Lung (tissue), 11 donors: ENCODE measurements at regions not wholly inside any gene's neighbourhood (a gene's known extent, or its start where the extent isn't known, plus 50 kb on each side); places are given as distances from the start of the nearest gene placed in this dataset.

ENCODE experiments used
- ATAC-seq: fragments of 200-7000 bp; cut with Tn5 transposase; one replicate; pipeline ENCODE4 v1.9.1; 2020; ENCODE audit warnings: moderate number of reproducible peaks; ENCODE audit not compliant: insufficient read depth, low FRiP score
- DNase-seq, 3 donors: peaks; one replicate each; pipeline ENCODE4 v3.0.0-alpha.2; 2013 to 2017
- H3K27ac ChIP-seq, 2 donors: one replicate each; pipeline ENCODE4 v1.5.1; 2013; ENCODE audit warnings: mild to moderate bottlenecking in 2 of 2, moderate library complexity in 2 of 2, control low read depth in 1 of 2, inconsistent platforms in 1 of 2, low read depth in 1 of 2, low read length in 1 of 2
- H3K27me3 ChIP-seq, 3 donors: one replicate each; pipeline ENCODE4 v1.5.1; 2013; ENCODE audit warnings: low read length in 2 of 3; ENCODE audit not compliant: control insufficient read depth in 3 of 3, insufficient read depth in 3 of 3
- H3K36me3 ChIP-seq, 4 donors: one replicate each; pipeline ENCODE4 v1.5.1; 2013; ENCODE audit warnings: low read length in 4 of 4, mild to moderate bottlenecking in 1 of 4, moderate library complexity in 1 of 4; ENCODE audit not compliant: control insufficient read depth in 4 of 4, insufficient read depth in 4 of 4
- H3K4me1 ChIP-seq, 5 donors: one replicate each; pipeline ENCODE4 v1.5.1; 2013; ENCODE audit warnings: low read length in 5 of 5, mild to moderate bottlenecking in 2 of 5, moderate library complexity in 1 of 5; ENCODE audit not compliant: control insufficient read depth in 5 of 5, insufficient read depth in 5 of 5
- H3K4me3 ChIP-seq: one replicate; pipeline ENCODE4 v1.5.1; 2013; ENCODE audit warnings: mild to moderate bottlenecking, control low read depth, moderate library complexity
- H3K9ac ChIP-seq, 2 donors: one replicate each; pipeline ENCODE4 v1.5.1; 2013; ENCODE audit warnings: low read length in 2 of 2, control low read depth in 1 of 2; ENCODE audit not compliant: insufficient read depth in 1 of 2
- H3K9me3 ChIP-seq, 4 donors: one replicate each; pipeline ENCODE4 v1.5.1; 2013; ENCODE audit warnings: low read length in 3 of 4, mild to moderate bottlenecking in 1 of 4, moderate library complexity in 1 of 4; ENCODE audit not compliant: control insufficient read depth in 4 of 4, insufficient read depth in 3 of 4
- WGBS, 2 donors: extraction: QIAGEN DNeasy Blood & Tissue Kit; methylation state at CpG; one replicate each; pipeline ENCODE4 v1.1.7; 2013; 5-methylcytosine and 5-hydroxymethylcytosine counted together
- TF ChIP-seq, protein P1 (sequence below): IDR thresholded peaks from 2 replicates; pipeline ENCODE4 v1.5.1; 2012; ENCODE audit warnings: mild to moderate bottlenecking; ENCODE audit errors: control extremely low read depth, extremely low read depth
- donor health status: control.
- donor health status: control.
- donor health status: Bipolar disorder and iron deficiency.
- donor health status: healthy.
- donor health status: DM: yes; HTN: yes; CAD: no.

DNA sequence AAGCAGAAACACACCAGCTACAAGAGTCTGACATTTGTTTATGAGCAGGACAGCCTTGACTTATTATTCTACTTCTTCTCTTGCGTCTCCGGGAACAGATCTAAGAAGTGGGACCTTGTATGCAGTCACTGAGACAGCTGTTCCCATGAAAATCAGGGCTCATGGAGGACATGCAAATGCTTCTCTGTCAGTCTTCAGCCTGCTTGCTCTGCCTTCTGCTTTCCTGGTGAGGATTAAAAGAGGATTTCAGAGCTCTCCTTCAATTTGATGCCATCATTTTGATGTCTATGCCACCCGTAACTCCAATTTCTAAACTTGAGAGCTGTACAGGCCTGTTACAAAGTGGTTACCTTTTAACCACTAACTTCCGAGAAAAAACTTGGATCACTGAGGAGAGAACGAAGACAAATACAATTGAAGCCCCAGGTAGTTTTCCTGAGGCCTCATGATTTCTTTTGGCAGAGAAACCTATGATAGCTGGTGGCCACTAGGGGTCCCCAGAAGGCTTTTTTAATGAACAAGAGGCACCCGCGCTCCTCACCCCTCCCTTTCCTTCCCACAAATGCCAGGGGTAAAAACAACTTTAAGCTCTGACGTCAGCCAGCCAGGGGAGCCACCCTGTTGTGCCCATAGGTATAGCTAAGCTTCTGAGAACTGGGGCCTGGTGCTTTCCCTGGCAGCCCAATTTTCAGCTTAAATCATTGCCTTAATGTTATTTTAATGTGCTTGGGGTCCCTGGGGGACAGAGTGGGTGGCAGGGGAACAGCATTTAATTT, 97.0 kb downstream of the DDIT4L start:
- H3K9me3 ChIP-seq: no peaks in the 10 kb centered on the region
- H3K9ac ChIP-seq: peak overlapping the region in 1 of 2 donors; percentile 47
- ATAC-seq (peak; percentile 85), DNase-seq (peak; percentile 82 to 91 (median 85))
- H3K36me3 ChIP-seq: no peaks in the 10 kb centered on the region
- H3K4me1 ChIP-seq: peaks cover 0 to 10% (median 3%) of the 10 kb centered on the region in 5 donors
- WGBS, 2 donors: 34% methylated on average over 8 of the region's 8 CpGs
- no peak overlapping the region for H3K4me3 ChIP-seq
- H3K27ac ChIP-seq: no peak overlapping the region
- TF ChIP-seq, protein P1, sequence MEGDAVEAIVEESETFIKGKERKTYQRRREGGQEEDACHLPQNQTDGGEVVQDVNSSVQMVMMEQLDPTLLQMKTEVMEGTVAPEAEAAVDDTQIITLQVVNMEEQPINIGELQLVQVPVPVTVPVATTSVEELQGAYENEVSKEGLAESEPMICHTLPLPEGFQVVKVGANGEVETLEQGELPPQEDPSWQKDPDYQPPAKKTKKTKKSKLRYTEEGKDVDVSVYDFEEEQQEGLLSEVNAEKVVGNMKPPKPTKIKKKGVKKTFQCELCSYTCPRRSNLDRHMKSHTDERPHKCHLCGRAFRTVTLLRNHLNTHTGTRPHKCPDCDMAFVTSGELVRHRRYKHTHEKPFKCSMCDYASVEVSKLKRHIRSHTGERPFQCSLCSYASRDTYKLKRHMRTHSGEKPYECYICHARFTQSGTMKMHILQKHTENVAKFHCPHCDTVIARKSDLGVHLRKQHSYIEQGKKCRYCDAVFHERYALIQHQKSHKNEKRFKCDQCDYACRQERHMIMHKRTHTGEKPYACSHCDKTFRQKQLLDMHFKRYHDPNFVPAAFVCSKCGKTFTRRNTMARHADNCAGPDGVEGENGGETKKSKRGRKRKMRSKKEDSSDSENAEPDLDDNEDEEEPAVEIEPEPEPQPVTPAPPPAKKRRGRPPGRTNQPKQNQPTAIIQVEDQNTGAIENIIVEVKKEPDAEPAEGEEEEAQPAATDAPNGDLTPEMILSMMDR: peak; percentile 59
- no peaks in the 10 kb centered on the region for H3K27me3 ChIP-seq

DNA sequence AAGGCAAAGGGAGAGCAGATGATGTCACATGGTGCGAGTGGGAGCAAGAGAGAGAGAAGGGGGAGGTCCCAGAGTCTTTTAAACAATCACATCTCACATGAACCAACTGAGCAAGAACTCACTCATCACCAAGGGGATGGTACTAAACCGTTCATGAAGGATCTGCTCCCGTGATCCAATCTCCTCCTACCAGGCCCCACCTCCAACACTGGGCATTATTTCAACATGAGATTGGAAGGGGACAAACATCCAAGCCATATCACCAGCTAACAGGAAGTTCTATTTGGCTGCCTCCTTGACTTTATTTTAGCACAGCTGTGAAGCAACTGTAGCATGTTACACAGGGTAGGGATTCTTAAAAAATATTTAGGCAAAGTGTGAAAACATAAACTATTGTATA, 102.5 kb downstream of the DDIT4L start:
- H3K9ac ChIP-seq: no peak overlapping the region
- peak; percentile 27 for ATAC-seq
- no peak overlapping the region for H3K27ac ChIP-seq
- 36 to 54% methylated on average over 3 of the region's 3 CpGs for WGBS, 2 donors
- peak in 2 of 3 donors; percentile 46 to 74 for DNase-seq
- H3K36me3 ChIP-seq: no peaks in the 10 kb centered on the region
- peaks cover 0 to 6% (median 2%) of the 10 kb centered on the region in 5 donors for H3K4me1 ChIP-seq
- no peak overlapping the region for H3K4me3 ChIP-seq
- no peaks in the 10 kb centered on the region for H3K27me3 ChIP-seq
- TF ChIP-seq, protein P1: no peak
- no peaks in the 10 kb centered on the region for H3K9me3 ChIP-seq

DNA sequence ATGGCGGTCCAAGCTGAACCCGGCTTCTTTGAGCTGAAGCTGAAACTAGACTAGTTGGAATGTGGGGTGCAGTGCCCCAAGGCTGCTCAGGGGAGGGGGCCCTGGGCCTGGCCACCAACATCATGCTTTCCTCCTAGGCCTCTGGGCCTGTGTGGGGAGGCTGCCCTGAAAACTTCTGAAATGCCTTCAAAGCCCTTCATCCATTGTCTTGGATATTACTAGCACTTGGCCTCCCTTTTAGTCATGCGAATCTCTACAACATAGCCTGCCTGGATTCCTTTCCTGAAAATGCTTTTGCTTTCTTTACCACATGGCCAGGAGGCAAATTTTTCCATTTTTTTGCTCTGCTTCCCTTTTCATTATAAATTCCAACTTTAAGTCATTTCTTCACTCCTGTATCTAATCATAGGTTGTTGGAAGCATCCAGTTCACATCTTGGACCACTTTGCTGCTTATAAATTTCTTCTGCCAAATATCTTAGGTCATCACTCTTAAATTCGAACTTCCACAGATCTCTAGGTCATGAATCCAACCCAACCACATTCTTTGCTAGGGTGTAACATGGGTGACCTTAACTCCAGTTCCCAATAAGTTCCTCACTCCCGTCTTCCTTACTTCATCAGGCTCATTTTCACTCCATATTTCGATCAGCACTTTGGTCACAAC, 103.4 kb downstream of the DDIT4L start:
- peak in 2 of 3 donors; percentile 6 to 21 for DNase-seq
- WGBS, 2 donors: 76 to 89% methylated on average over 6 of the region's 6 CpGs
- Histone ChIP-seq H3K4me3 (no peak overlapping the region), H3K9me3 (no peaks in the 10 kb centered on the region), H3K4me1 (peaks cover 0 to 6% (median 2%) of the 10 kb centered on the region in 5 donors), H3K27me3 (no peaks in the 10 kb centered on the region), H3K36me3 (no peaks in the 10 kb centered on the region), H3K9ac (no peak overlapping the region), H3K27ac (no peak overlapping the region)
- TF ChIP-seq, protein P1: no peak
- ATAC-seq: no peak
